ENCODE measurements at regions not wholly inside any gene's neighbourhood (a gene's known extent, or its start where the extent isn't known, plus 50 kb on each side); places are given as distances from the start of the nearest gene placed in this dataset.

GRCh38 chr13:105031306-105031705, 1504.2 kb downstream of the EFNB2 start:
- TF ChIP-seq CTCF (IDR thresholded peaks at IDR 0.05) (no peak), POLR2A (IDR thresholded peaks at IDR 0.05) (no peak)
